ENCODE measurements at regions not wholly inside any gene's neighbourhood (a gene's known extent, or its start where the extent isn't known, plus 50 kb on each side); places are given as distances from the start of the nearest gene placed in this dataset.

GRCh38 chr9:28342815-28343338 is 769.6 kb upstream of the C9orf72 start:
- no peak for DNase-seq

GRCh38 chr9:28363151-28363562 is 789.9 kb upstream of the C9orf72 start:
- DNase-seq = peak; percentile 34

- DNase-seq = peak; percentile 4
Measured at GRCh38 chr9:28365020-28365640, 791.8 kb upstream of the C9orf72 start.

GRCh38 chr9:28365728-28366127 is 792.4 kb upstream of the C9orf72 start:
- no peak for DNase-seq

GRCh38 chr9:28378231-28378630 is 805.0 kb upstream of the C9orf72 start:
- DNase-seq = no peak

GRCh38 chr9:28379082-28379481 is 805.8 kb upstream of the C9orf72 start:
- DNase-seq = no peak

- no peak for DNase-seq
Measured at GRCh38 chr9:28389411-28389810, 816.1 kb upstream of the C9orf72 start.

GRCh38 chr9:28394774-28395173 is 821.5 kb upstream of the C9orf72 start:
- no peak for DNase-seq

- DNase-seq = no peak
Measured at GRCh38 chr9:28396058-28396457, 822.8 kb upstream of the C9orf72 start.

- peak; percentile 23 for DNase-seq
Measured at GRCh38 chr9:28407351-28407750, 834.1 kb upstream of the C9orf72 start.

GRCh38 chr9:28409919-28410318 is 836.6 kb upstream of the C9orf72 start:
- no peak for DNase-seq

GRCh38 chr9:28410411-28410810 is 837.1 kb upstream of the C9orf72 start:
- no peak for DNase-seq

GRCh38 chr9:28413471-28413870 is 840.2 kb upstream of the C9orf72 start:
- DNase-seq = no peak

GRCh38 chr9:28423255-28423654 is 850.0 kb upstream of the C9orf72 start:
- no peak for DNase-seq

GRCh38 chr9:28435456-28435855 is 862.2 kb upstream of the C9orf72 start:
- DNase-seq = no peak

GRCh38 chr9:28439688-28440087 is 866.4 kb upstream of the C9orf72 start:
- DNase-seq = no peak

- DNase-seq = no peak
Measured at GRCh38 chr9:28443461-28443860, 870.2 kb upstream of the C9orf72 start.

- DNase-seq = no peak
Measured at GRCh38 chr9:28444637-28445036, 871.4 kb upstream of the C9orf72 start.

- DNase-seq = no peak
Measured at GRCh38 chr9:28445211-28445610, 871.9 kb upstream of the C9orf72 start.

GRCh38 chr9:28453918-28454317 is 880.6 kb upstream of the C9orf72 start:
- no peak for DNase-seq

- peak; percentile 1 for DNase-seq
Measured at GRCh38 chr9:28456861-28457260, 883.6 kb upstream of the C9orf72 start.

GRCh38 chr9:28464481-28465216 is 891.4 kb upstream of the C9orf72 start:
- DNase-seq = no peak

GRCh38 chr9:28471261-28471660 is 898.0 kb upstream of the C9orf72 start:
- DNase-seq = no peak

- DNase-seq = no peak
Measured at GRCh38 chr9:28487561-28487960, 914.3 kb upstream of the C9orf72 start.

Data from tongue (tissue), 1 donor.